IMR-90 (cell line): ENCODE measurements at regions not wholly inside any gene's neighbourhood (a gene's known extent, or its start where the extent isn't known, plus 50 kb on each side); places are given as distances from the start of the nearest gene placed in this dataset.

Experiments used
- ATAC-seq: fragments of 200-7000 bp; cut with Tn5 transposase; 2 replicates; pipeline ENCODE4 v1.9.1; 2020; ENCODE audit warnings: low read depth, mild to moderate bottlenecking, moderate library complexity
- BruUV-seq: library from RNA; stranded (reverse); fragments of 400-500 nt; replicated peaks from 2 replicates; lab custom pipeline; 2021; lab: Mats Ljungman, UMichigan
- CTCF ChIA-PET: fragments of 300-600 bp; formaldehyde crosslinking; extraction: SDS; loops from one replicate; lab custom pipeline; 2021; ENCODE audit warnings: antibody characterized with exemption; lab: Yijun Ruan, JAX
- POLR2A ChIA-PET: fragments of 300-600 bp; sonication (Branson Sonifier 250); formaldehyde crosslinking; loops from one replicate; lab custom pipeline; 2022; ENCODE audit warnings: antibody characterized with exemption; ENCODE audit not compliant: unreplicated experiment; lab: Charles Lee
- DNase-seq: peaks from one replicate; pipeline ENCODE4 v3.0.0; 2013
- H2AFZ ChIP-seq: replicated peaks from 2 replicates; pipeline ENCODE3; 2013; ENCODE audit warnings: low read length, mild to moderate bottlenecking; ENCODE audit not compliant: poor library complexity
- H2AK5ac ChIP-seq: 2 replicates; pipeline ENCODE4 v1.6.1; 2013; ENCODE audit warnings: low read depth, low read length, inconsistent platforms
- H2AK9ac ChIP-seq: replicated peaks from 2 replicates; pipeline ENCODE3; 2013; ENCODE audit warnings: mild to moderate bottlenecking, low read depth, low read length, moderate library complexity; ENCODE audit not compliant: poor library complexity
- H2BK120ac ChIP-seq: 2 replicates; pipeline ENCODE4 v1.6.1; 2013; ENCODE audit warnings: low read depth, low read length, inconsistent platforms
- H2BK15ac ChIP-seq: 3 replicates; pipeline ENCODE4 v1.6.1; 2013; ENCODE audit warnings: low read depth, low read length, inconsistent platforms
- H2BK20ac ChIP-seq: 2 replicates; pipeline ENCODE4 v1.6.1; 2013; ENCODE audit warnings: low read depth, mild to moderate bottlenecking, inconsistent platforms, low read length, moderate library complexity
- H2BK5ac ChIP-seq: 2 replicates; pipeline ENCODE4 v1.6.1; 2013; ENCODE audit warnings: mild to moderate bottlenecking, low read depth, low read length, inconsistent platforms; ENCODE audit not compliant: poor library complexity, severe bottlenecking
- H3K14ac ChIP-seq: replicated peaks from 2 replicates; pipeline ENCODE4 v1.6.1; 2013; ENCODE audit warnings: low read depth, low read length, inconsistent platforms
- H3K18ac ChIP-seq: 2 replicates; pipeline ENCODE4 v1.6.1; 2013; ENCODE audit warnings: low read depth, low read length, control low read depth
- H3K23ac ChIP-seq: 2 replicates; pipeline ENCODE4 v1.6.1; 2013; ENCODE audit warnings: low read depth, low read length, inconsistent platforms
- H3K27ac ChIP-seq: 2 replicates; pipeline ENCODE4 v1.5.1; 2013; ENCODE audit warnings: mild to moderate bottlenecking, control low read depth, low read length; ENCODE audit not compliant: insufficient read depth
- H3K27me3 ChIP-seq: 2 replicates; pipeline ENCODE4 v1.6.1; 2013; ENCODE audit warnings: low read length; ENCODE audit not compliant: control insufficient read depth, insufficient read depth
- H3K36me3 ChIP-seq: 2 replicates; pipeline ENCODE4 v1.6.1; 2013; ENCODE audit warnings: low read length, mixed read lengths; ENCODE audit not compliant: control insufficient read depth, insufficient read depth
- H3K4ac ChIP-seq: 2 replicates; pipeline ENCODE4 v1.6.1; 2013; ENCODE audit warnings: low read depth, low read length, inconsistent platforms
- H3K4me1 ChIP-seq: 2 replicates; pipeline ENCODE4 v1.6.1; 2013; ENCODE audit warnings: low read length, mixed read lengths; ENCODE audit not compliant: control insufficient read depth, insufficient read depth
- H3K4me2 ChIP-seq: 2 replicates; pipeline ENCODE4 v1.6.1; 2013; ENCODE audit warnings: low read depth, mild to moderate bottlenecking, control low read depth, low read length, moderate library complexity
- H3K4me3 ChIP-seq: 2 replicates; pipeline ENCODE4 v1.5.1; 2013; ENCODE audit warnings: low read depth, mild to moderate bottlenecking, control low read depth, low read length, moderate library complexity; ENCODE audit not compliant: insufficient read depth
- H3K56ac ChIP-seq: 2 replicates; pipeline ENCODE4 v1.6.1; 2013; ENCODE audit warnings: low read length, inconsistent platforms; ENCODE audit not compliant: insufficient read depth; ENCODE audit errors: extremely low read depth
- H3K79me1 ChIP-seq, 2 experiments: 2 replicates each; pipeline ENCODE4 v1.6.1; 2013; ENCODE audit warnings: low read length in 2 of 2, inconsistent platforms in 1 of 2, low read depth in 1 of 2
- H3K9ac ChIP-seq: 2 replicates; pipeline ENCODE4 v1.6.1; 2013; ENCODE audit warnings: low read depth, low read length, control low read depth
- H3K9me1 ChIP-seq: 2 replicates; pipeline ENCODE4 v1.6.1; 2013; ENCODE audit warnings: low read length, inconsistent platforms; ENCODE audit not compliant: insufficient read depth
- H3K9me3 ChIP-seq: 2 replicates; pipeline ENCODE4 v1.6.1; 2013; ENCODE audit warnings: low read length; ENCODE audit not compliant: control insufficient read depth, insufficient read depth
- H4K20me1 ChIP-seq: 2 replicates; pipeline ENCODE4 v1.6.1; 2013; ENCODE audit warnings: low read length, inconsistent platforms; ENCODE audit not compliant: insufficient read depth
- H4K5ac ChIP-seq: 2 replicates; pipeline ENCODE4 v1.6.1; 2013; ENCODE audit warnings: mild to moderate bottlenecking, low read depth, low read length, control low read depth
- H4K8ac ChIP-seq, 2 experiments: 2 replicates each; pipeline ENCODE4 v1.6.1; 2013; ENCODE audit warnings: low read depth in 2 of 2, low read length in 2 of 2, control low read depth in 1 of 2, inconsistent platforms in 1 of 2
- H4K91ac ChIP-seq: 2 replicates; pipeline ENCODE4 v1.6.1; 2013; ENCODE audit warnings: low read depth, low read length, inconsistent platforms; ENCODE audit not compliant: insufficient read depth
- BHLHE40 ChIP-seq: fragments of 150-350 bp; IDR thresholded peaks from 2 replicates; pipeline ENCODE4 v1.6.1; 2016; ENCODE audit warnings: mild to moderate bottlenecking, low read depth, low read length
- CEBPB ChIP-seq: IDR thresholded peaks from 2 replicates; pipeline ENCODE4 v1.6.1; 2012; ENCODE audit warnings: low read depth, low read length, improper control_type of control experiment
- CHD1 ChIP-seq: IDR thresholded peaks from 2 replicates; pipeline ENCODE4 v1.6.1; 2012; ENCODE audit warnings: low read depth, low read length, improper control_type of control experiment
- FOS ChIP-seq: fragments of 150-350 bp; IDR thresholded peaks from 2 replicates; pipeline ENCODE4 v1.6.1; 2016; ENCODE audit warnings: low read depth, low read length
- MAFK ChIP-seq: IDR thresholded peaks from 2 replicates; pipeline ENCODE4 v1.6.1; 2012; ENCODE audit warnings: low read depth, low read length, improper control_type of control experiment
- MAZ ChIP-seq: IDR thresholded peaks from 2 replicates; pipeline ENCODE4 v1.6.1; 2012; ENCODE audit warnings: low read depth, mild to moderate bottlenecking, low read length, improper control_type of control experiment, moderate library complexity, borderline replicate concordance
- MXI1 ChIP-seq: IDR thresholded peaks from 2 replicates; pipeline ENCODE4 v1.6.1; 2012; ENCODE audit warnings: low read depth, mild to moderate bottlenecking, low read length, moderate library complexity, borderline replicate concordance
- NFE2L2 ChIP-seq: fragments of 150-350 bp; IDR thresholded peaks from 2 replicates; pipeline ENCODE4 v1.6.1; 2016; ENCODE audit warnings: low read depth, mild to moderate bottlenecking, low read length
- POLR2A ChIP-seq: IDR thresholded peaks from 2 replicates; pipeline ENCODE4 v1.6.1; 2012; ENCODE audit warnings: mild to moderate bottlenecking, low read depth, low read length
- RAD21 ChIP-seq: IDR thresholded peaks from 2 replicates; pipeline ENCODE4 v1.6.1; 2012; ENCODE audit warnings: low read length, improper control_type of control experiment
- RCOR1 ChIP-seq: IDR thresholded peaks from 2 replicates; pipeline ENCODE4 v1.6.1; 2012; ENCODE audit warnings: mild to moderate bottlenecking, low read length, improper control_type of control experiment; ENCODE audit not compliant: insufficient replicate concordance
- RFX5 ChIP-seq: IDR thresholded peaks from 2 replicates; pipeline ENCODE4 v1.8.0; 2012; ENCODE audit warnings: low read depth, mild to moderate bottlenecking, low read length, moderate library complexity
- SMC3 ChIP-seq: fragments of 150-350 bp; IDR thresholded peaks from 2 replicates; pipeline ENCODE4 v1.6.1; 2016; ENCODE audit warnings: low read depth, mild to moderate bottlenecking, antibody characterized with exemption, low read length, moderate library complexity
- WGBS, 2 experiments: methylation state at CpG; one replicate each; pipeline versions ENCODE4 v1.1.5 to v1.1.7; 2013; ENCODE audit warnings: missing lambda C conversion rate in 2 of 2; ENCODE audit not compliant: insufficient read length in 1 of 2; ENCODE audit errors: extremely low coverage in 2 of 2; 5-methylcytosine and 5-hydroxymethylcytosine counted together
- dilution Hi-C: fragments of 300-500 bp; cut with HindIII; formaldehyde crosslinking; loops from one replicate; pipeline ENCODE4 v1.14.3; 2018; ENCODE audit warnings: low sequenced_read_pairs; ENCODE audit not compliant: unreplicated experiment
- in situ Hi-C: fragments of 300-500 bp; cut with MboI; formaldehyde crosslinking; loops from 3 replicates; pipeline ENCODE4 v1.14.3; 2019; ENCODE audit warnings: low sequenced_read_pairs, inconsistent platforms, mixed read lengths
- intact Hi-C: fragments of 100-400 bp; cut with micrococcal nuclease; formaldehyde crosslinking; loops from 2 replicates; pipeline ENCODE4 v1.10.0; 2022
- TF ChIP-seq, protein P1 (sequence below): fragments of 150-350 bp; IDR thresholded peaks from 2 replicates; pipeline ENCODE4 v1.6.1; 2017; ENCODE audit warnings: mild to moderate bottlenecking, antibody characterized with exemption, low read length, low read depth
- TF ChIP-seq, protein P2 (sequence below): conservative IDR thresholded peaks from 2 replicates; pipeline ENCODE4 v1.5.1; 2012; ENCODE audit warnings: mild to moderate bottlenecking, low read depth, low read length, improper control_type of control experiment
- TF ChIP-seq, protein P3 (sequence below): fragments of 150-350 bp; IDR thresholded peaks from 2 replicates; pipeline ENCODE4 v1.6.1; 2016; ENCODE audit warnings: low read depth, mild to moderate bottlenecking, low read length, moderate library complexity, borderline replicate concordance

DNA sequence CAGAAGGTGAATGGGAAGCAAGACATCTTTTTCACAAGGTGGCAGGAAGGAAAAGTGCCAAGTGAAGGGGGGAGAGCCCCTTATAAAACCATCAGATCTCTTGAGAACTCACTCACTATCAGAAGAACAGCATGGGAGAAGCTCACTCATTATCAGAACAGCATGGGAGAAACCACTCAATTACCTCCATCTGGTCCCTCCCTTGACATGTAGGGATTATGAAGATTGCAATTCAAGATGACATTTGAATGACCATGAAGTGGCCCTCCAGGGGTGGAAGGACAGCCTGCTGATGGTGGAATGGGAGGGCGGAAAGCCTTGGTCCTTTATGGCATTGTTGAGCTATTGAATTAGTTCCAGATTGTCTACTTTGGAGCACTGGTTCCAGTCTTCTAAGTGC, 413.0 kb upstream of the MEX3C start:
- Histone ChIP-seq H4K91ac (no peak overlapping the region), H3K9ac (no peak overlapping the region), H3K4me1 (no peaks in the 10 kb centered on the region), H2AFZ (no peak overlapping the region), H3K79me1 (no peaks in the 10 kb centered on the region), H3K14ac (no peak overlapping the region), H3K4ac (no peak overlapping the region), H3K23ac (no peak overlapping the region), H4K8ac (no peak overlapping the region), H2BK120ac (no peak overlapping the region), H2BK20ac (no peak overlapping the region), H4K20me1 (no peaks in the 10 kb centered on the region), H2BK5ac (no peak overlapping the region), H3K27ac (no peak overlapping the region), H3K4me3 (no peak overlapping the region), H3K9me1 (no peaks in the 10 kb centered on the region), H3K56ac (no peak overlapping the region), H3K9me3 (peaks cover 5% of the 10 kb centered on the region), H2BK15ac (no peak overlapping the region), H3K27me3 (no peaks in the 10 kb centered on the region), H4K5ac (no peak overlapping the region), H2AK9ac (no peak overlapping the region), H3K18ac (no peak overlapping the region), H3K4me2 (no peak overlapping the region), H3K36me3 (no peaks in the 10 kb centered on the region), H2AK5ac (no peak overlapping the region)
- ATAC-seq, result no peak
- WGBS, 2 experiments, result no CpG with 5 or more reads among the region's 1 CpG
- in situ Hi-C loops (no loop called here), dilution Hi-C loops (no loop called here), intact Hi-C loops (no loop called here)
- CTCF ChIA-PET, result no interaction called here
- TF ChIP-seq RFX5, result no peak
- TF ChIP-seq, protein P1, sequence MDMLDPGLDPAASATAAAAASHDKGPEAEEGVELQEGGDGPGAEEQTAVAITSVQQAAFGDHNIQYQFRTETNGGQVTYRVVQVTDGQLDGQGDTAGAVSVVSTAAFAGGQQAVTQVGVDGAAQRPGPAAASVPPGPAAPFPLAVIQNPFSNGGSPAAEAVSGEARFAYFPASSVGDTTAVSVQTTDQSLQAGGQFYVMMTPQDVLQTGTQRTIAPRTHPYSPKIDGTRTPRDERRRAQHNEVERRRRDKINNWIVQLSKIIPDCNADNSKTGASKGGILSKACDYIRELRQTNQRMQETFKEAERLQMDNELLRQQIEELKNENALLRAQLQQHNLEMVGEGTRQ, result no peak
- TF ChIP-seq, protein P2, sequence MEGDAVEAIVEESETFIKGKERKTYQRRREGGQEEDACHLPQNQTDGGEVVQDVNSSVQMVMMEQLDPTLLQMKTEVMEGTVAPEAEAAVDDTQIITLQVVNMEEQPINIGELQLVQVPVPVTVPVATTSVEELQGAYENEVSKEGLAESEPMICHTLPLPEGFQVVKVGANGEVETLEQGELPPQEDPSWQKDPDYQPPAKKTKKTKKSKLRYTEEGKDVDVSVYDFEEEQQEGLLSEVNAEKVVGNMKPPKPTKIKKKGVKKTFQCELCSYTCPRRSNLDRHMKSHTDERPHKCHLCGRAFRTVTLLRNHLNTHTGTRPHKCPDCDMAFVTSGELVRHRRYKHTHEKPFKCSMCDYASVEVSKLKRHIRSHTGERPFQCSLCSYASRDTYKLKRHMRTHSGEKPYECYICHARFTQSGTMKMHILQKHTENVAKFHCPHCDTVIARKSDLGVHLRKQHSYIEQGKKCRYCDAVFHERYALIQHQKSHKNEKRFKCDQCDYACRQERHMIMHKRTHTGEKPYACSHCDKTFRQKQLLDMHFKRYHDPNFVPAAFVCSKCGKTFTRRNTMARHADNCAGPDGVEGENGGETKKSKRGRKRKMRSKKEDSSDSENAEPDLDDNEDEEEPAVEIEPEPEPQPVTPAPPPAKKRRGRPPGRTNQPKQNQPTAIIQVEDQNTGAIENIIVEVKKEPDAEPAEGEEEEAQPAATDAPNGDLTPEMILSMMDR, result no peak
- no peak for TF ChIP-seq CEBPB
- no peak for TF ChIP-seq MAZ
- TF ChIP-seq FOS, result no peak
- no peak for TF ChIP-seq MXI1
- no peak for TF ChIP-seq RCOR1
- no peak for TF ChIP-seq RAD21
- no peak for TF ChIP-seq SMC3
- TF ChIP-seq MAFK, result no peak
- TF ChIP-seq BHLHE40, result no peak
- no peak for TF ChIP-seq NFE2L2
- TF ChIP-seq CHD1, result no peak
- TF ChIP-seq POLR2A, result no peak
- TF ChIP-seq, protein P3, sequence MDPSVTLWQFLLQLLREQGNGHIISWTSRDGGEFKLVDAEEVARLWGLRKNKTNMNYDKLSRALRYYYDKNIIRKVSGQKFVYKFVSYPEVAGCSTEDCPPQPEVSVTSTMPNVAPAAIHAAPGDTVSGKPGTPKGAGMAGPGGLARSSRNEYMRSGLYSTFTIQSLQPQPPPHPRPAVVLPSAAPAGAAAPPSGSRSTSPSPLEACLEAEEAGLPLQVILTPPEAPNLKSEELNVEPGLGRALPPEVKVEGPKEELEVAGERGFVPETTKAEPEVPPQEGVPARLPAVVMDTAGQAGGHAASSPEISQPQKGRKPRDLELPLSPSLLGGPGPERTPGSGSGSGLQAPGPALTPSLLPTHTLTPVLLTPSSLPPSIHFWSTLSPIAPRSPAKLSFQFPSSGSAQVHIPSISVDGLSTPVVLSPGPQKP, result no peak
- POLR2A ChIA-PET, result no interaction called here
- DNase-seq, result no peak
- BruUV-seq, result no TSS peak
